Astrocyte (in vitro differentiated cells and primary cell): ENCODE measurements at regions not wholly inside any gene's neighbourhood (a gene's known extent, or its start where the extent isn't known, plus 50 kb on each side); places are given as distances from the start of the nearest gene placed in this dataset.
"Not testable (repeated sequence)": the region's sequence is repeated elsewhere in the genome, so short reads cannot be mapped to it uniquely, and the experiment has no call there.

Experiments used
- CTCF ChIP-seq: IDR thresholded peaks from 2 replicates; pipeline ENCODE4 v1.5.1; 2011; ENCODE audit warnings: low read depth, mild to moderate bottlenecking, inconsistent platforms, low read length, moderate library complexity; ENCODE audit not compliant: insufficient read depth
- EZH2 ChIP-seq: IDR thresholded peaks from 2 replicates; pipeline ENCODE4 v1.6.1; 2012; ENCODE audit warnings: mild to moderate bottlenecking, low read length, inconsistent platforms; ENCODE audit not compliant: insufficient read depth

- TF ChIP-seq CTCF, EZH2: not testable (repeated sequence)
Measured at GRCh38 chr15:75784511-75785480, 58.5 kb upstream of the UBE2Q2 start.
